GM21528 (cell line): ENCODE measurements at regions not wholly inside any gene's neighbourhood (a gene's known extent, or its start where the extent isn't known, plus 50 kb on each side); places are given as distances from the start of the nearest gene placed in this dataset.
A peak's percentile ranks its signal among the peaks of the same experiment; 100 is the strongest.
"Not testable (repeated sequence)": the region's sequence is repeated elsewhere in the genome, so short reads cannot be mapped to it uniquely, and the experiment has no call there.

ENCODE experiments used
- ATAC-seq: cut with Tn5 transposase; IDR thresholded peaks from one replicate; pipeline ENCODE4 v1.9.1; 2021; ENCODE audit warnings: mild to moderate bottlenecking, moderate library complexity; ENCODE audit not compliant: unreplicated experiment, low FRiP score

- no peak for ATAC-seq
Measured at GRCh38 chr12:83537428-83538053, 850.8 kb downstream of the TMTC2 start.

GRCh38 chr12:83536496-83536895 lies 849.8 kb downstream of the TMTC2 start:
- no peak for ATAC-seq

- no peak for ATAC-seq
Measured at GRCh38 chr12:83528571-83528970, 841.9 kb downstream of the TMTC2 start.

GRCh38 chr12:83527810-83528209 lies 841.1 kb downstream of the TMTC2 start:
- no peak for ATAC-seq

DNA sequence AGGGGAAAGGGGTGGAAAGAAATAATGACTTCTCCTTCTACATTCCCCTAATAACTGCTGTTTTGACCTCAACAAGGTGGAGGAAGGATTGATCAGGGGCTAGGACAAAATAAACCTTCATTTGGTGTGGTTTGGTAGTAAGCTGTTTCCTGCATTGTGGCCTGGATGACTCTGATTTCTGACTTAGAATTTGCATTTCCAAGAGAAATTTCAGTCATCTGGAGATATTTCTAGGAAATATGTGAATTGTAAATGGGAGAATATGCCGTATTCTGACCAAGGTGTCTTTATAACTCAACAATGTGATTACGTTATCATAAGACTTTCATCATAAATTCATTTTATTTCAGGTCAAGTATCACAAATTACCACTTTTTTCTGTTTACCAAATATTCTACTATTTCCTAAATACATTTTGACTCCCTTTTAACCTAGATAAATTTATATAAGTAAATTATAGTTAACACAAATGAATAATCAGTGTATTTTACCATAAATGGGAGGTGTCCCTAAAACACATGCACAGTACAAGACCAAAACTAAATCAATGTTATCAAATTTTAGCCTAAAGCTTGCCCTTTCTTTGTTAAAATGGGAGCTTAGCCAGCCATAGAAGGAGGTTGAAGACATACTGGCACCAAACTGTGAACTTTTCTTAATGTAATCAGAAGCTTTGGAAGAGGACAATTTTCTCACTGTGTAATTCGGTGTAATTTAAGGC lies 828.8 kb downstream of the TMTC2 start:
- no peak for ATAC-seq

DNA sequence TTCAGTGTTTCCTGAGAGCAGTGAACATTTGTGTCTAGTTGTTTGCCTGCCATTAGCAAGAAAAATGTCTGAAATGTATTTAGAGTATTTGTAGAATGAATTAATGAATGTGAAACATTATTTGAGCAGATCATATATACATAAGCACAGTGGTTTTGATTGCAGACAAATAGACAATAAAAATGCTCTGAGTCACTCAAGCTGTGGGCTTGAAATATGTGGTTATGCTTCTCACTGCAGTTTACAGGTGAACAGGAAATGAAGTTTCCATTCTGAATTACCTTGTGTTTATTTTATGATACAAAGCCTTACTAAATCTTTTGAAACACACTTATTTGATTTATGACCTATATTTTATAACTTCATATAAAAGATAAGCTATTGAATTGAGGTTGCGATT lies 827.7 kb downstream of the TMTC2 start:
- ATAC-seq, result no peak

- no peak for ATAC-seq
Measured at GRCh38 chr12:83506841-83507240, 820.1 kb downstream of the TMTC2 start.

GRCh38 chr12:83505586-83505985 lies 818.9 kb downstream of the TMTC2 start:
- ATAC-seq, result no peak

- ATAC-seq, result not testable (repeated sequence)
Measured at GRCh38 chr12:83499894-83500293, 813.2 kb downstream of the TMTC2 start.

DNA sequence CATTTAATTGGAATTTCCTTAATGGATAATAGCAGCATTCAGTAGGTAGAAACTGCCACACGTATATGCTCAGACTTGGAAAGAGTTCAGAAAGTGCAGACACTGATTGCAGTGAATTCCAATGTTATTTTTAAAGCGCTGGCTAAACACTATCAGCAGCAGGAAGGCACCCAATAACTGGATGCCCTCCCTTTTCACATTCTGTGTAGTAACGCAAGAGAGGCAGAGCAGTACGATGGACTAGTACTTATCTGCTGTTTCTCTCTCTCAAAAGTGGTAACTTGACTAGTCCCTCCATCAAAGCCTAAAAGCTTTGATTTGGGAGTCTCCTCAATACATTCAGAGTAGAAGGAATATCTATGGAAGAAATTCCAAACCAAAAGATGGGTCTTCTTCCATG lies 791.0 kb downstream of the TMTC2 start:
- no peak for ATAC-seq

DNA sequence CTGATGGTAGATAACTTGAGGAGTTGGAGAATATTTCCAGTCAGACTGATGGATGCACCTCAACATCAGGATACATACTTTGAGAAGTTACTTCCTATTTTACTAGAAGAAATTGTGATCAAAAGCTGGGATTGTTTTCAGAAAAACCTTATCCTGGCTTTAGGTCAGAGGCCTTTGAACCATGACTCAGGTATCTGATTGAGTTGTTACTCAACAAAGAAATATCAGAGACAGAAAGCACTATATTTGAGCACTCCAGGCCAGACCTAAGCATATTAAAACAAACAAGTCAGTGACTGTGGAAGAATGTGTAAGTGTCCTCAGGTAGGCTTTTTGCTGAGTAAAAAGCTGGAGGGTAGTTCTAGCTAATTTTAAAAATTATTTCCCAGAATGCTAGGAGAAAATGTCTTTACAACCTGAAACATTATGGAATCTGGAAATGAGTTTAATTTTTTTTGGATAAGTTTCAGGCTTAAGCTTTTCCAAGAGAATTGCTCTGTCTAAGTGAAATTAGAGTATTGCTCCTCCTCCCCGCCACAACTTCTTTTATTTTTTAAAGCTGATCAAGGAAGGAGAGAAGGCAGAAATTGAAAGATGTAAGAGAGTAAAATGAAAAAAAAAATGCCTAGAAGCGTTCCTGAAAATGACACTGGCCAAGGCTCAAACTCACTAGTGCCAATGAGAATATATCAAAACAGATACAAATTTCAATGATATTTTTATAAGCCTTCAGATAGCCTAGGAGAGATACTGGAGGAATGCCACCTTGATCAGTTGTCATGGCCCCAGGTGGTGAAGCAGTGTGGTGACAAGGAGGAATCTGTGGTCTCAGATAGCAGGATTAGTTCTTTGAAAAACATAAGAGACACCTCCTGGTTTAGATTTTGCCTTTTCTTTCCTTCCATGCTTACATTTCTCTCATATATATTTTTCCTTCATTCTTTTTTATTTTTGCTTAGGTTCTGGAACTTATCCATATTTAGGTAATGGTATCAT lies 790.3 kb downstream of the TMTC2 start:
- no peak for ATAC-seq

GRCh38 chr12:83476006-83476405 lies 789.3 kb downstream of the TMTC2 start:
- no peak for ATAC-seq

DNA sequence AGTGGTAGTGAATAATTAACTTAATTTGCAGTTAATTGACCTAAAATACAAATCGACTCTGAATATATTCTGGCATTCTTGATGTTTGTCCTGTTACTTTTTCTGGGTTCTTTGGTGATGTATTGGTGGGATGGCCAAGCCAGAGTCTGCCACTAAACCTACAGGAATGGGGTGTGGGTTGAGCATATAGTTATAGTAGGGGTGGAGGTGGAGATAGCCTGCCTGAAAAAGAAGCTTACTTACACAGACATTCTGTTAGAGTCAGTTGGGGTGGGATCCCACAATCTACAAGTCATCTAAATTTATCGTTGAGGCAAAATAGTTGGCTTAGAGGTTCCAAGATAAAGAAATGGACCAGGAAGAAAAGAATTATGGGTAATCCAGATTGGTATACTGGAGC lies 787.7 kb downstream of the TMTC2 start:
- ATAC-seq, result no peak

- peak; percentile 91 for ATAC-seq
Measured at GRCh38 chr12:83473408-83474095, 786.8 kb downstream of the TMTC2 start.

- no peak for ATAC-seq
Measured at GRCh38 chr12:83472772-83473171, 786.1 kb downstream of the TMTC2 start.

DNA sequence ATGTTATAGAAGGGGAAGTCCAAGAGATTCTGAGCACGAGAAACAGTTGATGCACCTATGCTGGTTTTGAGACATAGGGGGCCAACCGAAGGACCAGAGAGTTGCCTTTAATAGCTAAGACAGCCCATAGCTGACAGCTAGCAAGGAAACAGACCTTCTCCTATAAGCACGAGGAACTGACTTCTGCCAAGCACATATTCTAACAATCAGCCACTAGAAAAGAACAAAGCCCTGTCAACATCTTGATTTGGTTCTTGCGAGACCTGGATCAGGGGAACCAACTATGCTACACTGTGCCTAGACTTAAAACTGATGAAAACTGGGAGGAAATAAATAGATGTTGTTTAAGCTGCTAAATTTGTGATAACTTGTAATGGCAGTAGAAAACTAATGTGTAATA lies 785.6 kb downstream of the TMTC2 start:
- ATAC-seq, result no peak

- ATAC-seq, result no peak
Measured at GRCh38 chr12:83471341-83471740, 784.6 kb downstream of the TMTC2 start.

DNA sequence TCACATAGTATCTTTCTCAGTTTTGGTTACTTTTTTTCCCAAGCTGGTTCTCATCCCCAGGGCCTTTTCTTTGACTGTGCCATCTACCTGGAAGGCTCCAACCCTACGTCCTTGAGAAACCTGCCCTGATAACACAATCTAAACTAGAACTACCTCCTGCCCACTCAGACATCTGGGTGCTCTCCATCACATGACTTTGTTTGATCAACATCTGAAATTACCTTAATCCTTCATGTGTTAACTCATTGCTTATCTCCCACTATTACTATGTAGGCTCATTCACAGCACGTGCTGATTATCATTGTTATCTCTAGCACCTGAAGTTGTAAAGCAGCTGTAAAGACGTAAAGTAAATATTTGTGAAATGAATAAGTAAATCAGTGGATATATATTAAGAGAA lies 784.0 kb downstream of the TMTC2 start:
- no peak for ATAC-seq

DNA sequence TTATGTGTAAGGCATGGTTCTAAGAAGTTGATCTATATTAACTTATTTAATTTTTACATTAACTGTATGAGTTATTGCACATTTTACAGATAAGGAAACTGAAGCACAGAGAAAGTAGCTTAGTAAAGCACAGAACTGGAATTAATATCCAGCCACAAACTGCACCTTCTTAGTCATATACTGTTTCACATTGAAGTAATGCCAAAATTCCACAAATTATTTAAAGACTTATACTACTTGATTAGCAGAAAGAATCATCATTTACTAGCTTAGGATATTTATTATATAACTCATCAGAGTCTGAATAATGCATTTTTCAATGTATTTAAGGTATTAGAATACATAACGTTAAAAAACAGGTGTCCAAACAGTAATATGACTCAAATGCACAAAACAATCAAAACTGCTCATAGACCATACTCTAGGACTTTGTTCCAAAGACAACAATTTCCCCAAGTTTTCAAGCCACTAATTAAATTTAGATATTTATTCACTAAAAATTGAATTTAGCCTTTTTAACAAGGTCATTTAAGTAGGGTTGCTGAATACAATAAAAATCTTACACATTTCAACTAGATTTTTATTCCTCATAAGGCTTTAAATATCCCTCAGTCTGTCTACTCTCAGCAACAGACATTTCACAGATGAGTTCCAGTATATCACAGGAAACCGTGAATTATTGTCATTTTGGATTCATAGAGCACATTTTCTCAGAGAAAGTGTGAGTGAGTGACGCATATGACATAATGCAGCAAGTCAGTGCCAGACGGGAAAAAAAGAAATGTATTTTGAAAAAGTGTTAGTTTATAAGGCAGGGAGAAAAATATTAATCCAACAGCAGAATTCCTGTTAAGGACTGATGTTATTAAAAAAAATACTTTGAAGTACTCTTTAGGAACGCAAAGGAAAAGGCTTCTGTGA lies 782.5 kb downstream of the TMTC2 start:
- ATAC-seq, result no peak

DNA sequence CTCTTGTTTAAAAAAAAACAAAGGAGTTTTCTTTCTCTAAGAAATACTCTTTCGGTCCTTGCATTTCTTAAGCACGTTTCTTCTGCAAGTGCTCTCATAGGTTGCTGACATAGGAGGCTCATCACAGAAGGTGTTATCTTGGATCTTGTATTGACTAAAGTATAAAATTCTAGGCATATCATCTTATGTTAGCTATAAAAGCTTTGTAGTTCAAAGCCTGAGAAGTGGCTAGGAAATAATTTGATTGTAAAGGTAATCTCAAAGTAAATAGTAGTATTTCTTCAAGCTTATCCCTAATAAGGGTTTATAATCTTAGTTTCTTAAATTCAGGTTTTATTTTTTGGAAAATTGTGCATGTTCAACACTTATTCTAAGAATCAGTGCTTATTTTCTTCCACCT lies 778.9 kb downstream of the TMTC2 start:
- ATAC-seq, result no peak
